ENCODE measurements at regions not wholly inside any gene's neighbourhood (a gene's known extent, or its start where the extent isn't known, plus 50 kb on each side); places are given as distances from the start of the nearest gene placed in this dataset.
A peak's percentile ranks its signal among the peaks of the same experiment; 100 is the strongest.

DNA sequence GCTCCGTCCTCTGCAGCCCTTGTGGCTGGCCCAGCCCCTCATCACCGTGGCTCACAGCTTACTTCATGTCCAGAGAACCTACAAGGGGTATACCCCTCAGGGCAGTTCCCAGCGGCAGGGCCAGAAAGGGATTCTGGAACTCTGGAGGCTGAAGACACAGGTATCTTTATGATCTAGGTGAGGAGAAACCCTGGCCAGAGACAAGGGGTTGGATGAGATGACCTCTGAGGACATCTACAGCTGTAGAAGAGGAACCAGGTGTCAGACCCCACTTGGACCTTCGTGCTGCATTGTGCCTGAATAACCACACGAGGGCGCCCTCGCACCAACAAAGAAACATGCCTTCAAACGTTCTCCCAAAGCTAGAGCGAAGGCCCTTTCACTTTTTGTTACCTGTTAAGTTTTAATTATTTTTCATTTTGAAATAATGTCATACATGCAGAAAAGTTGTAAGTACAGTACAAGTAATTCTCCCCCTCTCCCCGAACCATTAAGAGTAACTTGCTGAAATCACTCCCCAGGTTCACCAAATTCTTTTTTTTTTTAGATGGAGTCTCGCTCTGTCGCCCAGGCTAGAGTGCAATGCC is 118.7 kb upstream of the SMAD3 start (continued):
- TF ChIP-seq, protein P1, sequence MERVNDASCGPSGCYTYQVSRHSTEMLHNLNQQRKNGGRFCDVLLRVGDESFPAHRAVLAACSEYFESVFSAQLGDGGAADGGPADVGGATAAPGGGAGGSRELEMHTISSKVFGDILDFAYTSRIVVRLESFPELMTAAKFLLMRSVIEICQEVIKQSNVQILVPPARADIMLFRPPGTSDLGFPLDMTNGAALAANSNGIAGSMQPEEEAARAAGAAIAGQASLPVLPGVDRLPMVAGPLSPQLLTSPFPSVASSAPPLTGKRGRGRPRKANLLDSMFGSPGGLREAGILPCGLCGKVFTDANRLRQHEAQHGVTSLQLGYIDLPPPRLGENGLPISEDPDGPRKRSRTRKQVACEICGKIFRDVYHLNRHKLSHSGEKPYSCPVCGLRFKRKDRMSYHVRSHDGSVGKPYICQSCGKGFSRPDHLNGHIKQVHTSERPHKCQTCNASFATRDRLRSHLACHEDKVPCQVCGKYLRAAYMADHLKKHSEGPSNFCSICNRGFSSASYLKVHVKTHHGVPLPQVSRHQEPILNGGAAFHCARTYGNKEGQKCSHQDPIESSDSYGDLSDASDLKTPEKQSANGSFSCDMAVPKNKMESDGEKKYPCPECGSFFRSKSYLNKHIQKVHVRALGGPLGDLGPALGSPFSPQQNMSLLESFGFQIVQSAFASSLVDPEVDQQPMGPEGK (CRISPR knock-in tag; IDR thresholded peaks at IDR 0.05; ENCODE audit: borderline replicate concordance), result no peak
- TF ChIP-seq SMARCE1 (IDR thresholded peaks at IDR 0.05) (no peak), HDAC6 (IDR thresholded peaks at IDR 0.05; ENCODE audit: low read depth, low read length) (no peak), LEF1 (IDR thresholded peaks at IDR 0.05) (no peak), ZNF253 (CRISPR knock-in tag; conservative IDR thresholded peaks at IDR 0.05) (no peak), RAD21 (CRISPR knock-in tag; conservative IDR thresholded peaks at IDR 0.05 in 1 of 2, IDR thresholded peaks at IDR 0.05 in 1 of 2) (peak; percentile 94 to 98), XRCC4 (IDR thresholded peaks at IDR 0.05; ENCODE audit: extremely low read depth, insufficient read depth, insufficient read length) (no peak)
- TF ChIP-seq, protein P2, sequence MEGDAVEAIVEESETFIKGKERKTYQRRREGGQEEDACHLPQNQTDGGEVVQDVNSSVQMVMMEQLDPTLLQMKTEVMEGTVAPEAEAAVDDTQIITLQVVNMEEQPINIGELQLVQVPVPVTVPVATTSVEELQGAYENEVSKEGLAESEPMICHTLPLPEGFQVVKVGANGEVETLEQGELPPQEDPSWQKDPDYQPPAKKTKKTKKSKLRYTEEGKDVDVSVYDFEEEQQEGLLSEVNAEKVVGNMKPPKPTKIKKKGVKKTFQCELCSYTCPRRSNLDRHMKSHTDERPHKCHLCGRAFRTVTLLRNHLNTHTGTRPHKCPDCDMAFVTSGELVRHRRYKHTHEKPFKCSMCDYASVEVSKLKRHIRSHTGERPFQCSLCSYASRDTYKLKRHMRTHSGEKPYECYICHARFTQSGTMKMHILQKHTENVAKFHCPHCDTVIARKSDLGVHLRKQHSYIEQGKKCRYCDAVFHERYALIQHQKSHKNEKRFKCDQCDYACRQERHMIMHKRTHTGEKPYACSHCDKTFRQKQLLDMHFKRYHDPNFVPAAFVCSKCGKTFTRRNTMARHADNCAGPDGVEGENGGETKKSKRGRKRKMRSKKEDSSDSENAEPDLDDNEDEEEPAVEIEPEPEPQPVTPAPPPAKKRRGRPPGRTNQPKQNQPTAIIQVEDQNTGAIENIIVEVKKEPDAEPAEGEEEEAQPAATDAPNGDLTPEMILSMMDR (IDR thresholded peaks at IDR 0.05 in 2 of 3, conservative IDR thresholded peaks at IDR 0.05 in 1 of 3; ENCODE audit: insufficient read depth in 2 of 3, low read depth in 1 of 3, low read length in 3 of 3), result peak; percentile 89 to 95 (median 93)
